Spleen (tissue), 11 donors: ENCODE measurements at regions not wholly inside any gene's neighbourhood (a gene's known extent, or its start where the extent isn't known, plus 50 kb on each side); places are given as distances from the start of the nearest gene placed in this dataset.
"Not testable (repeated sequence)": the region's sequence is repeated elsewhere in the genome, so short reads cannot be mapped to it uniquely, and the experiment has no call there.

Source experiments
- DNase-seq: peaks from one replicate; pipeline ENCODE4 v3.0.0-alpha.2; 2020
- H3K27ac ChIP-seq, 8 donors: fragments of 200-600 bp; sonication (generic) in 7 of 8; 1 replicate in 4 of 8; 2 replicates in 4 of 8; pipeline versions ENCODE4 v1.5.0 to v1.8.0; 2016 to 2021; ENCODE audit warnings: inconsistent platforms in 4 of 8, mild to moderate bottlenecking in 4 of 8, moderate library complexity in 1 of 8
- H3K27me3 ChIP-seq, 7 donors: fragments of 200-600 bp; sonication (generic) in 6 of 7; replicated peaks in 1 of 7; 1 replicate in 4 of 7; 2 replicates in 3 of 7; pipeline versions ENCODE4 v1.5.0 to v1.8.0; 2016 to 2021; ENCODE audit warnings: inconsistent platforms in 3 of 7, mild to moderate bottlenecking in 1 of 7
- H3K36me3 ChIP-seq, 6 donors: fragments of 200-600 bp; sonication (generic) in 5 of 6; 1 replicate in 4 of 6; 2 replicates in 2 of 6; pipeline versions ENCODE4 v1.5.0 to v1.8.0; 2016 to 2021; ENCODE audit warnings: inconsistent platforms in 2 of 6
- H3K4me1 ChIP-seq, 6 donors: fragments of 200-600 bp; sonication (generic) in 5 of 6; 1 replicate in 3 of 6; 2 replicates in 3 of 6; pipeline versions ENCODE4 v1.5.0 to v1.8.0; 2016 to 2021; ENCODE audit warnings: inconsistent platforms in 3 of 6
- H3K4me3 ChIP-seq, 8 donors: fragments of 200-600 bp; sonication (generic) in 7 of 8; 1 replicate in 4 of 8; 2 replicates in 4 of 8; pipeline versions ENCODE4 v1.5.0 to v1.8.0; 2016 to 2021; ENCODE audit warnings: inconsistent platforms in 4 of 8, mild to moderate bottlenecking in 4 of 8, moderate library complexity in 2 of 8
- H3K9me3 ChIP-seq, 8 donors: fragments of 200-600 bp; sonication (generic) in 7 of 8; 1 replicate in 4 of 8; 2 replicates in 4 of 8; pipeline versions ENCODE4 v1.5.0 to v1.8.0; 2016 to 2021; ENCODE audit warnings: inconsistent platforms in 4 of 8
- POLR2A ChIP-seq, 3 donors: fragments of 450-650 bp; IDR thresholded peaks; one replicate each; pipeline ENCODE4 v1.5.1; 2017; ENCODE audit warnings: antibody characterized with exemption in 3 of 3, mild to moderate bottlenecking in 1 of 3
- POLR2AphosphoS5 ChIP-seq, 3 donors: sonication (generic); formaldehyde crosslinking; IDR thresholded peaks; one replicate each; pipeline ENCODE4 v1.5.1; 2017; ENCODE audit warnings: antibody characterized with exemption in 3 of 3
- whole genome bisulfite sequencing, 5 donors: extraction: QIAGEN DNeasy Blood & Tissue Kit in 3 of 5; methylation state at CpG; one replicate each; pipeline versions ENCODE4 v1.1.5 to v1.1.7; 2013 to 2018; 5-methylcytosine and 5-hydroxymethylcytosine counted together
- intact Hi-C: fragments of 100-400 bp; cut with DNase I; formaldehyde crosslinking; loops from one replicate; pipeline ENCODE4 v1.15.0; 2023; ENCODE audit warnings: low total_unique reads
- TF ChIP-seq, protein P1 (sequence below), 11 experiments: fragments of 200-600 bp in 7 of 11; fragments of 450-650 bp in 4 of 11; sonication (generic) in 4 of 11; IDR thresholded peaks in 8 of 11; conservative IDR thresholded peaks in 3 of 11; 1 replicate in 7 of 11; 2 replicates in 4 of 11; pipeline versions ENCODE4 v1.4.0 to v1.8.0; 2016 to 2021; ENCODE audit warnings: antibody characterized with exemption in 11 of 11, inconsistent platforms in 4 of 11, mild to moderate bottlenecking in 1 of 11
- donor health status: healthy with polysubstance abuse.
- donor health status: DM: no; HTN: no; CAD: no; lungs with moderate emphysema.
- donor health status: DM: no; HTN: no; CAD: no.
- donor health status: Bipolar disorder and iron deficiency.
- donor health status: healthy.
- donor health status: DM: no; HTN: no; CAD: no.
- donor health status: DM: yes; HTN: yes; CAD: no.

DNA sequence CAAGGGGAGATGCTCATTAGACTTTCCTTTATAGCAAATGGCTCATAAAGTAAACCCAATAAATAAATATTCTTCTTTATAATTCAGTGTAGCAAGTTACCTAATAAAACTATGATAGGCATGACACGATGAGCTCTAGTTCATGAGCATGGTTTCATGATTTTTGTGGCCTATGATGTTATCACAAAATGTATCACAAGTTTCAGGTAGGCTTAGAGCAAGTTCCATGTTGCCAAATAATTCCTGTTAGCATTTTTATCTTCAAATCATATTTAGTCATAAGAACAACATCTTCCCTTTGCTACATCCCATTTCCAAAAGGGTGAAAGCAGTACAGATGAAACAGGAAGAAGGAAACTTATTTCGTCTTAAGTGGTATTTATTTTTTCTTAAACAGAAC lies 200.2 kb downstream of the ENC1 start:
- DNase-seq, result no peak
- no peak overlapping the region for H3K4me3 ChIP-seq
- no peaks in the 10 kb centered on the region for H3K4me1 ChIP-seq
- no peaks in the 10 kb centered on the region for H3K36me3 ChIP-seq
- WGBS, 5 donors, result 63 to 85% (median 75%) methylated on average over 2 of the region's 2 CpGs
- intact Hi-C loops, result no loop called here
- H3K9me3 ChIP-seq, result peaks cover 0 to 6% (median 0%) of the 10 kb centered on the region in 8 donors
- H3K27ac ChIP-seq, result no peak overlapping the region
- TF ChIP-seq, protein P1, sequence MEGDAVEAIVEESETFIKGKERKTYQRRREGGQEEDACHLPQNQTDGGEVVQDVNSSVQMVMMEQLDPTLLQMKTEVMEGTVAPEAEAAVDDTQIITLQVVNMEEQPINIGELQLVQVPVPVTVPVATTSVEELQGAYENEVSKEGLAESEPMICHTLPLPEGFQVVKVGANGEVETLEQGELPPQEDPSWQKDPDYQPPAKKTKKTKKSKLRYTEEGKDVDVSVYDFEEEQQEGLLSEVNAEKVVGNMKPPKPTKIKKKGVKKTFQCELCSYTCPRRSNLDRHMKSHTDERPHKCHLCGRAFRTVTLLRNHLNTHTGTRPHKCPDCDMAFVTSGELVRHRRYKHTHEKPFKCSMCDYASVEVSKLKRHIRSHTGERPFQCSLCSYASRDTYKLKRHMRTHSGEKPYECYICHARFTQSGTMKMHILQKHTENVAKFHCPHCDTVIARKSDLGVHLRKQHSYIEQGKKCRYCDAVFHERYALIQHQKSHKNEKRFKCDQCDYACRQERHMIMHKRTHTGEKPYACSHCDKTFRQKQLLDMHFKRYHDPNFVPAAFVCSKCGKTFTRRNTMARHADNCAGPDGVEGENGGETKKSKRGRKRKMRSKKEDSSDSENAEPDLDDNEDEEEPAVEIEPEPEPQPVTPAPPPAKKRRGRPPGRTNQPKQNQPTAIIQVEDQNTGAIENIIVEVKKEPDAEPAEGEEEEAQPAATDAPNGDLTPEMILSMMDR (IDR thresholded peaks at IDR 0.05 in 8 of 11, conservative IDR thresholded peaks at IDR 0.05 in 3 of 11), result no peak
- TF ChIP-seq POLR2A (IDR thresholded peaks at IDR 0.05) (no peak), POLR2AphosphoS5 (IDR thresholded peaks at IDR 0.05) (no peak)
- no peaks in the 10 kb centered on the region for H3K27me3 ChIP-seq

DNA sequence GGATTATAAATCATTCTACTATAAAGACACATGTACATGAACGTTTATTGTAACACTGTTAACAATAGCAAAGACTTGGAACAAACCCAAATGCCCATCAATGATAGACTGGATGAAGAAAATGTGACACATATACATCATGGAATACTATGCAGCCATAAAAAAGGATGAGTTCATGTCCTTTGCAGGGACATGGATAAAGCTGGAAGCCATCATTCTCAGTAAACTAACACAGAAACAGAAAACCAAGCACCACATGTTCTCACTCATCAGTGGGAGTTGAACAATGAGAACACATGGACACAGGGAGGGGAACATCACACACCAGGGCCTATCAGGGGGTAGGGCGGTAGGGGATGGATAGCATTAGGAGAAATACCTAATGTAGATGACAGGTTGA lies 202.7 kb downstream of the ENC1 start:
- H3K36me3 ChIP-seq, H3K4me3 ChIP-seq, intact Hi-C loops, H3K9me3 ChIP-seq, H3K27me3 ChIP-seq, H3K27ac ChIP-seq, DNase-seq: not testable (repeated sequence)
- WGBS, 5 donors, result 80 to 92% (median 83%) methylated on average over 2 of the region's 2 CpGs
- H3K4me1 ChIP-seq, result peaks cover 11 to 23% (median 18%) of the 10 kb centered on the region in 6 donors

DNA sequence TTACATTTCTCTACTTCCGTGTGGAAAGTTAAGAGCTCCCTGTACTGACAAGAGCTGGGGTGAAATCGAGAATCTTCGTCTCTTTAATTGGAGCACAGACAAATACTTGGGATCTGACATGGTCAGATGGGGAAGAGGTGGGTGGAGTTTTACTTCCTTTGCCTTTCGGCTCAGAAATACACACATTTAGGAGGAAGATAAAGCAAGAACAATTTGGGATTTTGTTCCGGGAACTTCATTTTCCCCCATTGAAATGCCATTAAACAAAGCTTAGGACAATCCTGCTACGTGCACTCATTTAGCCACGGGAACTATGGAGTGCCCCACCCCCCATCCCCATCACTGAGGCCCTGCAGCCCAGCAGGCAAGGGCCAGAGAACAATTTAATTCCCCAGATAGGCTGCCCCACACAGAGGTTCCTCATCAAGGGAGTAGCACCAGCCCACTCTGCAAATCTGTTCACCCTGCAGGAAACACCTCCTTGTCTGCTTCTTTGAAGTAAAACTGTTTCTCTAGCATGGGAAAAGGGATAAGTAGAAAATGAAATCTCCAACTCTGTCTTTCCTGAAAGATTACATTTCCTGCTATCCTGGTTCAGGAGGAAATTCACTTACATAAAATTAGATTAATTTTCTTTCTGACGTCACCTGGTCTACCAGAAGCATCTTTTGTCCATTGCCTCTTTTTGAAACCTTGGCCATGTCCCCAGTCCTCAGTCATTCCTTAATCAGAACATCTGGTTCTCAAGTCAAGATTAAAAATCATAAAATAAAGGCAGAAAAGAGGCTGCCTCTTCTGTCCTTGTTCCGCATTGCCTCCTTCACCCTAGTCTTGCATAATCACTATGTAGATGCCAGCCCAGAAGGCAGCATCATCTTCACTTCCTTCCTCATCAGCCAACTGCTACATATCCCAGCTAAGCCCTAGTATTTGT lies 206.4 kb downstream of the ENC1 start:
- DNase-seq, result no peak
- TF ChIP-seq POLR2A (IDR thresholded peaks at IDR 0.05) (no peak), POLR2AphosphoS5 (IDR thresholded peaks at IDR 0.05) (peak in 1 of 3 donors; percentile 21)
- peak overlapping the region in 6 of 8 donors; percentile 39 to 81 (median 66) for H3K27ac ChIP-seq
- H3K9me3 ChIP-seq, result peaks cover 0 to 6% (median 0%) of the 10 kb centered on the region in 8 donors
- H3K27me3 ChIP-seq, result peaks cover 0 to 15% (median 0%) of the 10 kb centered on the region in 7 donors
- H3K4me3 ChIP-seq, result no peak overlapping the region
- intact Hi-C loops, result no loop called here
- H3K36me3 ChIP-seq, result no peaks in the 10 kb centered on the region
- 17 to 26% (median 23%) methylated on average over 9 of the region's 9 CpGs for WGBS, 5 donors
- H3K4me1 ChIP-seq, result peaks cover 11 to 35% (median 21%) of the 10 kb centered on the region in 6 donors

DNA sequence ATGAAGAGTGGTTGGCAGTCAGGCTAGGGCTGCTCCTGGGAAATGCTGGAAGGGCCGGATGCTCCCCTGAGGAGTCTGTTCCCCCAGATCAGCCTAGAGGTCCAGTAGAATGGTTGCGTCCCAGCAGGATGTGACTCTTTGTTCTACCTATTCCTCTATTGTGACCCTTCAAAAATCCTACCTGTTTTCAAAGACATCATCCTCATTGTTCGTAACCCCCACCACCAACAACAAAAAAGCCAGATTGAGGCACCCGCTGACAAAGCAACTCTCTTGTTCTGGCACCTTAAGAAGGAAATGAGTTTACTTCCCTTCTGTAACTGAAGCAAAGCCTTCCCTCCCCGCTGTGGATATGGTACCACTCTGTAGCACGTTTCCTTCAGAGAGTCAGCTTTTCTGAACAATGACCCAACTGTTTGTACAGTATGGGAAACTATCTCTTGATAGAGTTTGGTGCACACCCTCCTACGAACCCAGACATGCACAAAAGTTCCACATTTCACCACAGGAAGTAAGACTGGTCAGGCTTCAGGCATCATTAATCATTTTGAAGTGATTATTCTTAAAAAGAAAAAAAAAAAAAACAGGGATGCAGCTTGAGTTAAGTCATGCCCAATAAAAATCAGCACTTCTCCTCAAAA lies 207.2 kb downstream of the ENC1 start:
- WGBS, 5 donors, result 14 to 29% (median 20%) methylated on average over 7 of the region's 7 CpGs
- intact Hi-C loops, result no loop called here
- TF ChIP-seq POLR2AphosphoS5 (IDR thresholded peaks at IDR 0.05), result no peak
- TF ChIP-seq POLR2A (IDR thresholded peaks at IDR 0.05), result no peak
- TF ChIP-seq, protein P1 (IDR thresholded peaks at IDR 0.05 in 8 of 11, conservative IDR thresholded peaks at IDR 0.05 in 3 of 11), result no peak
- Histone ChIP-seq H3K36me3 (no peaks in the 10 kb centered on the region), H3K4me1 (peaks cover 11 to 35% (median 21%) of the 10 kb centered on the region in 6 donors), H3K4me3 (no peak overlapping the region), H3K27ac (peak overlapping the region in 7 of 8 donors; percentile 36 to 81 (median 55)), H3K9me3 (peaks cover 0 to 6% (median 0%) of the 10 kb centered on the region in 8 donors), H3K27me3 (peaks cover 0 to 16% (median 0%) of the 10 kb centered on the region in 7 donors)
- DNase-seq, result no peak

DNA sequence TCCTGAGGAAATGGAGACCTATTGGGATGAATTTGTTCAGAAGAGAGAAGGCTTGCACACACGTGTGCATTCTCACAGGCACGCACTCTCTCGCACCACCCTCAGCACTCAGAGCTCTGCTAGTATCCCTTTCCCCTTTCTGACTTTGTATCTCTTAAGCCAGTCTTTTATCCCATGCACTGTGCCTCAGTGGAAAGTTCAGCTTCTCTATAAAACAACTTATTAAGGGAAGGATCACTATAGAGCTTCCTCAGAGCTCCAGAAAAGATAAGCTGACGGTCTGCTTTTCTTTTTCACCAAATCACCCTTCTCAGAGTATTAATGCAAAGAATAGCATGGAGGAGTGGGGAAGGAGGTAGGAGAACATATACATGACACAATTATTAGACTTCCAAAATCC lies 207.8 kb downstream of the ENC1 start:
- peaks cover 0 to 16% (median 0%) of the 10 kb centered on the region in 7 donors for H3K27me3 ChIP-seq
- peaks cover 11 to 35% (median 21%) of the 10 kb centered on the region in 6 donors for H3K4me1 ChIP-seq
- intact Hi-C loops, result no loop called here
- TF ChIP-seq, protein P1 (IDR thresholded peaks at IDR 0.05 in 8 of 11, conservative IDR thresholded peaks at IDR 0.05 in 3 of 11), result no peak
- no peak for TF ChIP-seq POLR2AphosphoS5 (IDR thresholded peaks at IDR 0.05)
- TF ChIP-seq POLR2A (IDR thresholded peaks at IDR 0.05), result no peak
- H3K4me3 ChIP-seq, result no peak overlapping the region
- H3K36me3 ChIP-seq, result no peaks in the 10 kb centered on the region
- 74 to 89% (median 77%) methylated on average over 4 of the region's 4 CpGs for WGBS, 5 donors
- H3K9me3 ChIP-seq, result peaks cover 0 to 3% (median 0%) of the 10 kb centered on the region in 8 donors
- no peak for DNase-seq
- peak overlapping the region in 2 of 8 donors; percentile 41 to 81 for H3K27ac ChIP-seq
